IMR-90 (cell line): ENCODE measurements at regions not wholly inside any gene's neighbourhood (a gene's known extent, or its start where the extent isn't known, plus 50 kb on each side); places are given as distances from the start of the nearest gene placed in this dataset.

ENCODE experiments used
- CHD1 ChIP-seq: IDR thresholded peaks from 2 replicates; pipeline ENCODE4 v1.6.1; 2012; ENCODE audit warnings: low read depth, low read length, improper control_type of control experiment
- FOS ChIP-seq: fragments of 150-350 bp; IDR thresholded peaks from 2 replicates; pipeline ENCODE4 v1.6.1; 2016; ENCODE audit warnings: low read depth, low read length
- MAFK ChIP-seq: IDR thresholded peaks from 2 replicates; pipeline ENCODE4 v1.6.1; 2012; ENCODE audit warnings: low read depth, low read length, improper control_type of control experiment
- RCOR1 ChIP-seq: IDR thresholded peaks from 2 replicates; pipeline ENCODE4 v1.6.1; 2012; ENCODE audit warnings: mild to moderate bottlenecking, low read length, improper control_type of control experiment; ENCODE audit not compliant: insufficient replicate concordance
- SMC3 ChIP-seq: fragments of 150-350 bp; IDR thresholded peaks from 2 replicates; pipeline ENCODE4 v1.6.1; 2016; ENCODE audit warnings: low read depth, mild to moderate bottlenecking, antibody characterized with exemption, low read length, moderate library complexity
- TF ChIP-seq, protein P1 (sequence below): conservative IDR thresholded peaks from 2 replicates; pipeline ENCODE4 v1.5.1; 2012; ENCODE audit warnings: mild to moderate bottlenecking, low read depth, low read length, improper control_type of control experiment
- TF ChIP-seq, protein P2 (sequence below): fragments of 150-350 bp; IDR thresholded peaks from 2 replicates; pipeline ENCODE4 v1.6.1; 2017; ENCODE audit warnings: mild to moderate bottlenecking, antibody characterized with exemption, low read length, low read depth

DNA sequence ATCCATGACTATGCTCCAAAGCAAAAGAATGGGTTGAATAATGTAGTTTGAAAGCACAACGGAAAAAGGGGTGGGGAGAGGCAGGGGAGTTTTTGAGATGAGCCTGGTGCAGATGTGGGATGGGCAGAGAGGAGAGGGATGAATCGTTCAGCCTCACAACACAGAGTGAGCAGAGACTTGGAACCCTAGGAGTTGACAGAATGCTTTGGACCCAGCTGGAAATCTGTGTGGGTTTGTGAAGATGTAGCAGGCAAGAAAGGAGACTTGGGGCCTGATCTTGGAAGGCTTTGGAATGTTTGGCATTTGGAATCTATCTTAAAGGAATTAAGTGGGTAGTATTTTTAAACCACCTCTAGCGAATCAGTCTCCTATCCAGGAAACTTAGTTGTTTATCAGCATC, 66.0 kb upstream of the KCTD1 start:
- TF ChIP-seq SMC3 (no peak), MAFK (no peak), RCOR1 (no peak), FOS (no peak), CHD1 (no peak)
- TF ChIP-seq, protein P1, sequence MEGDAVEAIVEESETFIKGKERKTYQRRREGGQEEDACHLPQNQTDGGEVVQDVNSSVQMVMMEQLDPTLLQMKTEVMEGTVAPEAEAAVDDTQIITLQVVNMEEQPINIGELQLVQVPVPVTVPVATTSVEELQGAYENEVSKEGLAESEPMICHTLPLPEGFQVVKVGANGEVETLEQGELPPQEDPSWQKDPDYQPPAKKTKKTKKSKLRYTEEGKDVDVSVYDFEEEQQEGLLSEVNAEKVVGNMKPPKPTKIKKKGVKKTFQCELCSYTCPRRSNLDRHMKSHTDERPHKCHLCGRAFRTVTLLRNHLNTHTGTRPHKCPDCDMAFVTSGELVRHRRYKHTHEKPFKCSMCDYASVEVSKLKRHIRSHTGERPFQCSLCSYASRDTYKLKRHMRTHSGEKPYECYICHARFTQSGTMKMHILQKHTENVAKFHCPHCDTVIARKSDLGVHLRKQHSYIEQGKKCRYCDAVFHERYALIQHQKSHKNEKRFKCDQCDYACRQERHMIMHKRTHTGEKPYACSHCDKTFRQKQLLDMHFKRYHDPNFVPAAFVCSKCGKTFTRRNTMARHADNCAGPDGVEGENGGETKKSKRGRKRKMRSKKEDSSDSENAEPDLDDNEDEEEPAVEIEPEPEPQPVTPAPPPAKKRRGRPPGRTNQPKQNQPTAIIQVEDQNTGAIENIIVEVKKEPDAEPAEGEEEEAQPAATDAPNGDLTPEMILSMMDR = no peak
- TF ChIP-seq, protein P2, sequence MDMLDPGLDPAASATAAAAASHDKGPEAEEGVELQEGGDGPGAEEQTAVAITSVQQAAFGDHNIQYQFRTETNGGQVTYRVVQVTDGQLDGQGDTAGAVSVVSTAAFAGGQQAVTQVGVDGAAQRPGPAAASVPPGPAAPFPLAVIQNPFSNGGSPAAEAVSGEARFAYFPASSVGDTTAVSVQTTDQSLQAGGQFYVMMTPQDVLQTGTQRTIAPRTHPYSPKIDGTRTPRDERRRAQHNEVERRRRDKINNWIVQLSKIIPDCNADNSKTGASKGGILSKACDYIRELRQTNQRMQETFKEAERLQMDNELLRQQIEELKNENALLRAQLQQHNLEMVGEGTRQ = no peak
